Prostate gland (tissue), 2 donors: ENCODE measurements at regions not wholly inside any gene's neighbourhood (a gene's known extent, or its start where the extent isn't known, plus 50 kb on each side); places are given as distances from the start of the nearest gene placed in this dataset.

Experiments used
- DNase-seq: peaks from one replicate; pipeline ENCODE4 v3.0.0-alpha.2; 2019; ENCODE audit warnings: low spot score
- H3K27ac ChIP-seq, 2 donors: fragments of 200-600 bp; sonication (generic); 2 replicates each; pipeline ENCODE4 v1.5.1; 2017 to 2019
- H3K27me3 ChIP-seq: fragments of 200-600 bp; sonication (generic); replicated peaks from 2 replicates; pipeline ENCODE4 v1.5.1; 2019; ENCODE audit not compliant: insufficient read depth
- H3K36me3 ChIP-seq, 2 donors: fragments of 200-600 bp; sonication (generic); 1 replicate in 1 of 2; 2 replicates in 1 of 2; pipeline versions ENCODE4 v1.5.1 to v1.8.1; 2017 to 2019
- H3K4me1 ChIP-seq: fragments of 200-600 bp; sonication (generic); replicated peaks from 2 replicates; pipeline ENCODE4 v1.5.1; 2019
- H3K4me3 ChIP-seq, 2 donors: fragments of 200-600 bp; sonication (generic); 2 replicates each; pipeline ENCODE4 v1.5.1; 2017 to 2019
- H3K9me3 ChIP-seq: fragments of 200-600 bp; sonication (generic); 2 replicates; pipeline ENCODE4 v1.5.1; 2017
- CTCF ChIP-seq, 4 experiments: fragments of 200-600 bp in 2 of 4; fragments of 450-650 bp in 2 of 4; sonication (generic) in 2 of 4; IDR thresholded peaks; 1 replicate in 3 of 4; 2 replicates in 1 of 4; pipeline ENCODE4 v1.5.1; 2016 to 2019; ENCODE audit warnings: antibody characterized with exemption in 4 of 4, mild to moderate bottlenecking in 2 of 4, moderate library complexity in 2 of 4
- POLR2A ChIP-seq: fragments of 450-650 bp; IDR thresholded peaks from one replicate; pipeline ENCODE4 v1.6.1; 2016; ENCODE audit warnings: antibody characterized with exemption, mild to moderate bottlenecking
- POLR2AphosphoS5 ChIP-seq: sonication (generic); formaldehyde crosslinking; IDR thresholded peaks from one replicate; pipeline ENCODE4 v1.6.1; 2017; ENCODE audit warnings: antibody characterized with exemption
- WGBS: methylation state at CpG from one replicate; pipeline ENCODE4 v1.1.5; 2018; 5-methylcytosine and 5-hydroxymethylcytosine counted together
- intact Hi-C: fragments of 100-400 bp; cut with DNase I; formaldehyde crosslinking; loops from one replicate; pipeline ENCODE4 v1.14.2; 2022

GRCh38 chr14:41343857-41344256 is 262.8 kb upstream of the LRFN5 start:
- WGBS = 70% methylated on average over 4 of the region's 4 CpGs
- Histone ChIP-seq H3K9me3 (no peaks in the 10 kb centered on the region), H3K4me3 (no peak overlapping the region), H3K36me3 (no peaks in the 10 kb centered on the region), H3K27me3 (no peaks in the 10 kb centered on the region), H3K4me1 (no peaks in the 10 kb centered on the region), H3K27ac (no peak overlapping the region)
- TF ChIP-seq CTCF (IDR thresholded peaks at IDR 0.05) (no peak), POLR2A (no peak), POLR2AphosphoS5 (no peak)
- intact Hi-C loops = no loop called here
- DNase-seq = no peak

GRCh38 chr14:41313196-41313595 is 293.5 kb upstream of the LRFN5 start:
- Histone ChIP-seq H3K27me3 (no peaks in the 10 kb centered on the region), H3K36me3 (no peaks in the 10 kb centered on the region), H3K4me1 (no peaks in the 10 kb centered on the region), H3K27ac (no peak overlapping the region), H3K9me3 (no peaks in the 10 kb centered on the region), H3K4me3 (no peak overlapping the region)
- DNase-seq = no peak
- intact Hi-C loops = no loop called here
- TF ChIP-seq CTCF (IDR thresholded peaks at IDR 0.05) (no peak), POLR2A (no peak), POLR2AphosphoS5 (no peak)
- WGBS = 43% methylated on average over 1 of the region's 1 CpG

DNA sequence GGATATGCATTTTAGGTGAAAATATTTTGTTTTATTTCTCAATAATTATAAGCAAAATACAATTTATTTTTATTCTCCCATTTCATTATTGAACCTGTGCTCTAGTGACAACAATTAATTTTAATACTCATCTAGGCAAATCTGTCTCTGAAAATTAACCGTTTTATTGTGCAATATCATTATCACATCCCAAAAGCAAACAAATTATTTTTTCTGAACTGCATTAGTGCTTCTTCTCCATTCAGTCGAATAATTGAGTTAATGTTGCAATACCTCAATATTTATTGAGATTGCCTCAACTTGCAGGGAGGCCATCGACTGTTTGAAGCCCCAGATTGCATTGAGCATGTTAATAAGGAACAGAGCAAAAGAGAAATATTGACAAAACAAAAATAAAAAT is 303.2 kb upstream of the LRFN5 start:
- TF ChIP-seq POLR2AphosphoS5 = no peak
- TF ChIP-seq CTCF (IDR thresholded peaks at IDR 0.05) = no peak
- no peak for TF ChIP-seq POLR2A
- Histone ChIP-seq H3K9me3 (no peaks in the 10 kb centered on the region), H3K4me1 (no peaks in the 10 kb centered on the region), H3K4me3 (no peak overlapping the region), H3K36me3 (no peaks in the 10 kb centered on the region), H3K27ac (no peak overlapping the region), H3K27me3 (no peaks in the 10 kb centered on the region)
- no peak for DNase-seq
- 84% methylated on average over 3 of the region's 3 CpGs for WGBS
- intact Hi-C loops = no loop called here

GRCh38 chr14:41302776-41303175 is 303.9 kb upstream of the LRFN5 start:
- TF ChIP-seq POLR2AphosphoS5 = no peak
- no peak for TF ChIP-seq CTCF (IDR thresholded peaks at IDR 0.05)
- no peak for TF ChIP-seq POLR2A
- intact Hi-C loops = no loop called here
- H3K27ac ChIP-seq = no peak overlapping the region
- H3K4me1 ChIP-seq = no peaks in the 10 kb centered on the region
- no peak overlapping the region for H3K4me3 ChIP-seq
- H3K27me3 ChIP-seq = no peaks in the 10 kb centered on the region
- 89% methylated on average over 3 of the region's 3 CpGs for WGBS
- no peaks in the 10 kb centered on the region for H3K36me3 ChIP-seq
- H3K9me3 ChIP-seq = no peaks in the 10 kb centered on the region
- no peak for DNase-seq

GRCh38 chr14:41299924-41300323 is 306.8 kb upstream of the LRFN5 start:
- Histone ChIP-seq H3K9me3 (no peaks in the 10 kb centered on the region), H3K4me3 (no peak overlapping the region), H3K36me3 (no peaks in the 10 kb centered on the region), H3K4me1 (no peaks in the 10 kb centered on the region), H3K27me3 (no peaks in the 10 kb centered on the region), H3K27ac (no peak overlapping the region)
- WGBS = 85% methylated on average over 4 of the region's 4 CpGs
- intact Hi-C loops = no loop called here
- no peak for DNase-seq
- no peak for TF ChIP-seq CTCF (IDR thresholded peaks at IDR 0.05)
- no peak for TF ChIP-seq POLR2AphosphoS5
- TF ChIP-seq POLR2A = no peak
